Fibroblast of lung (primary cell): ENCODE measurements at regions not wholly inside any gene's neighbourhood (a gene's known extent, or its start where the extent isn't known, plus 50 kb on each side); places are given as distances from the start of the nearest gene placed in this dataset.

ENCODE experiments used
- DNase-seq, 2 donors: peaks; one replicate each; pipeline versions ENCODE4 v3.0.0 to v3.0.0-alpha.2; 2010; ENCODE audit warnings: low read depth in 2 of 2
- H2AFZ ChIP-seq: 2 replicates; pipeline ENCODE4 v1.5.1; 2012; ENCODE audit warnings: low read length, control low read depth, inconsistent platforms
- H3K27ac ChIP-seq: 2 replicates; pipeline ENCODE4 v1.5.1; 2011; ENCODE audit warnings: low read length, control low read depth; ENCODE audit not compliant: insufficient read depth
- H3K27me3 ChIP-seq: 2 replicates; pipeline ENCODE4 v1.5.1; 2011; ENCODE audit warnings: mild to moderate bottlenecking, low read length; ENCODE audit not compliant: control insufficient read depth, insufficient read depth
- H3K36me3 ChIP-seq: 2 replicates; pipeline ENCODE4 v1.5.1; 2011; ENCODE audit warnings: low read length; ENCODE audit not compliant: control insufficient read depth, insufficient read depth
- H3K4me1 ChIP-seq: 2 replicates; pipeline ENCODE4 v1.5.1; 2011; ENCODE audit warnings: low read length; ENCODE audit not compliant: control insufficient read depth, insufficient read depth; ENCODE audit errors: extremely low read depth
- H3K4me2 ChIP-seq: 2 replicates; pipeline ENCODE4 v1.5.1; 2011; ENCODE audit warnings: low read length, control low read depth; ENCODE audit not compliant: insufficient read depth; ENCODE audit errors: extremely low read depth
- H3K4me3 ChIP-seq, 4 experiments: fragments of 200-600 bp in 1 of 4; sonication (generic) in 1 of 4; replicated peaks in 1 of 4; 2 replicates each; pipeline ENCODE4 v1.5.1; 2011 to 2016; ENCODE audit warnings: low read length in 4 of 4, low read depth in 3 of 4, mild to moderate bottlenecking in 3 of 4, control low read depth in 2 of 4, inconsistent platforms in 1 of 4, mixed read lengths in 1 of 4; ENCODE audit not compliant: insufficient read depth in 1 of 4; ENCODE audit errors: control extremely low read depth in 1 of 4
- H3K79me2 ChIP-seq: 2 replicates; pipeline ENCODE4 v1.5.1; 2012; ENCODE audit warnings: mild to moderate bottlenecking, low read length, inconsistent platforms; ENCODE audit not compliant: control insufficient read depth, insufficient read depth
- H3K9ac ChIP-seq: 2 replicates; pipeline ENCODE4 v1.5.1; 2011; ENCODE audit warnings: mild to moderate bottlenecking, low read length, control low read depth; ENCODE audit not compliant: insufficient read depth
- H3K9me3 ChIP-seq: 2 replicates; pipeline ENCODE4 v1.5.1; 2012; ENCODE audit warnings: low read depth, low read length; ENCODE audit not compliant: control insufficient read depth, insufficient read depth
- H4K20me1 ChIP-seq: 2 replicates; pipeline ENCODE4 v1.5.1; 2011; ENCODE audit warnings: low read length; ENCODE audit not compliant: control insufficient read depth, insufficient read depth; ENCODE audit errors: extremely low read depth
- CTCF ChIP-seq, 2 donors: IDR thresholded peaks in 1 of 2; conservative IDR thresholded peaks in 1 of 2; 1 replicate in 1 of 2; 2 replicates in 1 of 2; pipeline ENCODE4 v1.5.1; 2011 to 2012; ENCODE audit warnings: low read length in 2 of 2, control low read depth in 1 of 2, inconsistent platforms in 1 of 2, low read depth in 1 of 2, mild to moderate bottlenecking in 1 of 2
- EZH2 ChIP-seq: IDR thresholded peaks from 2 replicates; pipeline ENCODE4 v1.5.1; 2012; ENCODE audit warnings: low read length, control low read depth, mild to moderate bottlenecking; ENCODE audit errors: missing control alignments

GRCh38 chr6:81148751-81149150, 603.7 kb downstream of the TENT5A start:
- no peaks in the 10 kb centered on the region for H3K27me3 ChIP-seq
- no peaks in the 10 kb centered on the region for H3K4me1 ChIP-seq
- H3K9me3 ChIP-seq, result no peaks in the 10 kb centered on the region
- H3K9ac ChIP-seq, result no peak overlapping the region
- H3K27ac ChIP-seq, result no peak overlapping the region
- H3K4me2 ChIP-seq, result no peak overlapping the region
- no peaks in the 10 kb centered on the region for H4K20me1 ChIP-seq
- no peak overlapping the region for H2AFZ ChIP-seq
- H3K4me3 ChIP-seq, result no peak overlapping the region
- H3K36me3 ChIP-seq, result no peaks in the 10 kb centered on the region
- peak in 1 of 2 donors; percentile 83 for DNase-seq
- no peaks in the 10 kb centered on the region for H3K79me2 ChIP-seq
- TF ChIP-seq CTCF (conservative IDR thresholded peaks at IDR 0.05 in 1 of 2, IDR thresholded peaks at IDR 0.05 in 1 of 2; ENCODE audit: low read depth in 1 of 2, low read length in 2 of 2) (no peak), EZH2 (no peak)

GRCh38 chr6:81145506-81145905, 607.0 kb downstream of the TENT5A start:
- TF ChIP-seq EZH2 (no peak), CTCF (conservative IDR thresholded peaks at IDR 0.05 in 1 of 2, IDR thresholded peaks at IDR 0.05 in 1 of 2; ENCODE audit: low read depth in 1 of 2, low read length in 2 of 2) (no peak)
- H2AFZ ChIP-seq, result no peak overlapping the region
- H3K27me3 ChIP-seq, result no peaks in the 10 kb centered on the region
- H3K9ac ChIP-seq, result no peak overlapping the region
- no peak overlapping the region for H3K4me2 ChIP-seq
- H3K4me1 ChIP-seq, result no peaks in the 10 kb centered on the region
- H3K4me3 ChIP-seq, result no peak overlapping the region
- peak in 1 of 2 donors; percentile 54 for DNase-seq
- H3K9me3 ChIP-seq, result no peaks in the 10 kb centered on the region
- no peak overlapping the region for H3K27ac ChIP-seq
- H3K79me2 ChIP-seq, result no peaks in the 10 kb centered on the region
- no peaks in the 10 kb centered on the region for H3K36me3 ChIP-seq
- H4K20me1 ChIP-seq, result no peaks in the 10 kb centered on the region

GRCh38 chr6:81144346-81144745, 608.1 kb downstream of the TENT5A start:
- Histone ChIP-seq H4K20me1 (no peaks in the 10 kb centered on the region), H3K27me3 (no peaks in the 10 kb centered on the region), H3K4me2 (no peak overlapping the region), H3K4me3 (no peak overlapping the region), H3K9me3 (no peaks in the 10 kb centered on the region), H3K4me1 (no peaks in the 10 kb centered on the region), H3K79me2 (no peaks in the 10 kb centered on the region), H2AFZ (no peak overlapping the region), H3K27ac (no peak overlapping the region), H3K9ac (no peak overlapping the region), H3K36me3 (no peaks in the 10 kb centered on the region)
- DNase-seq, result peak in 1 of 2 donors; percentile 86
- TF ChIP-seq EZH2 (no peak), CTCF (conservative IDR thresholded peaks at IDR 0.05 in 1 of 2, IDR thresholded peaks at IDR 0.05 in 1 of 2; ENCODE audit: low read depth in 1 of 2, low read length in 2 of 2) (no peak)
